H9 (cell line): ENCODE measurements at regions not wholly inside any gene's neighbourhood (a gene's known extent, or its start where the extent isn't known, plus 50 kb on each side); places are given as distances from the start of the nearest gene placed in this dataset.

Source experiments
- DNase-seq: peaks from one replicate; pipeline ENCODE4 v3.0.0-alpha.2; 2017
- H2AFZ ChIP-seq: one replicate; pipeline ENCODE4 v1.6.1; 2013; ENCODE audit warnings: mild to moderate bottlenecking, low read length, control low read depth, moderate library complexity
- H2AK5ac ChIP-seq: 2 replicates; pipeline ENCODE4 v1.6.1; 2013; ENCODE audit warnings: low read length, control low read depth, mixed read lengths; ENCODE audit not compliant: insufficient read length
- H2BK120ac ChIP-seq: one replicate; pipeline ENCODE4 v1.6.1; 2013; ENCODE audit warnings: low read depth, mild to moderate bottlenecking, low read length, control low read depth, inconsistent platforms; ENCODE audit not compliant: poor library complexity, severe bottlenecking
- H2BK12ac ChIP-seq: 2 replicates; pipeline ENCODE4 v1.6.1; 2013; ENCODE audit warnings: low read length, control low read depth, mixed read lengths, low read depth; ENCODE audit not compliant: insufficient read length
- H2BK15ac ChIP-seq: 2 replicates; pipeline ENCODE4 v1.6.1; 2013; ENCODE audit warnings: low read depth, low read length, control low read depth
- H2BK20ac ChIP-seq: one replicate; pipeline ENCODE4 v1.6.1; 2013; ENCODE audit warnings: low read depth, mild to moderate bottlenecking, low read length, control low read depth, inconsistent platforms; ENCODE audit not compliant: poor library complexity, severe bottlenecking
- H2BK5ac ChIP-seq: 2 replicates; pipeline ENCODE4 v1.6.1; 2013; ENCODE audit warnings: low read length, control low read depth, mixed read lengths; ENCODE audit not compliant: insufficient read length
- H3K14ac ChIP-seq: 2 replicates; pipeline ENCODE4 v1.6.1; 2013; ENCODE audit warnings: low read length, control low read depth; ENCODE audit not compliant: insufficient read depth
- H3K18ac ChIP-seq: 2 replicates; pipeline ENCODE4 v1.6.1; 2013; ENCODE audit warnings: low read depth, mild to moderate bottlenecking, mixed read lengths, low read length, control low read depth; ENCODE audit not compliant: insufficient read length
- H3K23ac ChIP-seq: 2 replicates; pipeline ENCODE4 v1.6.1; 2013; ENCODE audit warnings: low read length, control low read depth, mixed read lengths, low read depth; ENCODE audit not compliant: insufficient read length
- H3K23me2 ChIP-seq: 2 replicates; pipeline ENCODE4 v1.6.1; 2013; ENCODE audit warnings: low read depth, mild to moderate bottlenecking, mixed read lengths, low read length, control low read depth; ENCODE audit not compliant: insufficient read length, poor library complexity, severe bottlenecking
- H3K27ac ChIP-seq: 2 replicates; pipeline ENCODE4 v1.5.1; 2013; ENCODE audit warnings: low read length, control low read depth, mixed read lengths, low read depth; ENCODE audit not compliant: insufficient read length
- H3K27me3 ChIP-seq: 2 replicates; pipeline ENCODE4 v1.6.1; 2013; ENCODE audit warnings: low read length, control low read depth, inconsistent platforms; ENCODE audit not compliant: insufficient read depth
- H3K4ac ChIP-seq: 2 replicates; pipeline ENCODE4 v1.6.1; 2013; ENCODE audit warnings: low read depth, mild to moderate bottlenecking, control low read depth, inconsistent platforms, low read length, moderate library complexity
- H3K4me1 ChIP-seq: 2 replicates; pipeline ENCODE4 v1.6.1; 2013; ENCODE audit warnings: low read length, control low read depth, inconsistent platforms; ENCODE audit not compliant: insufficient read depth
- H3K4me2 ChIP-seq: 2 replicates; pipeline ENCODE4 v1.6.1; 2013; ENCODE audit warnings: low read length, control low read depth, mixed read lengths; ENCODE audit not compliant: insufficient read length, insufficient read depth
- H3K56ac ChIP-seq: 2 replicates; pipeline ENCODE4 v1.6.1; 2013; ENCODE audit warnings: low read depth, mild to moderate bottlenecking, mixed read lengths, low read length, control low read depth; ENCODE audit not compliant: insufficient read length
- H3K79me1 ChIP-seq: 2 replicates; pipeline ENCODE4 v1.6.1; 2013; ENCODE audit warnings: low read depth, mild to moderate bottlenecking, moderate library complexity, low read length, control low read depth, inconsistent platforms; ENCODE audit not compliant: insufficient read depth, poor library complexity, severe bottlenecking
- H3K79me2 ChIP-seq: 2 replicates; pipeline ENCODE4 v1.6.1; 2013; ENCODE audit warnings: low read length, control low read depth, inconsistent platforms; ENCODE audit not compliant: insufficient read depth
- H3K9ac ChIP-seq: 2 replicates; pipeline ENCODE4 v1.6.1; 2013; ENCODE audit warnings: low read length, control low read depth, mixed read lengths; ENCODE audit not compliant: insufficient read length; ENCODE audit errors: extremely low read depth
- H3K9me3 ChIP-seq: one replicate; pipeline ENCODE4 v1.6.1; 2013; ENCODE audit warnings: low read depth, low read length, inconsistent platforms; ENCODE audit not compliant: control insufficient read depth
- H3T11ph ChIP-seq: one replicate; pipeline ENCODE4 v1.6.1; 2013; ENCODE audit warnings: mild to moderate bottlenecking, low read length, control low read depth, inconsistent platforms
- H4K20me1 ChIP-seq: one replicate; pipeline ENCODE4 v1.6.1; 2013; ENCODE audit not compliant: control insufficient read depth, insufficient read length, insufficient read depth
- H4K5ac ChIP-seq: 2 replicates; pipeline ENCODE4 v1.6.1; 2013; ENCODE audit warnings: low read depth, mild to moderate bottlenecking, mixed read lengths, low read length, control low read depth; ENCODE audit not compliant: insufficient read length
- H4K8ac ChIP-seq: replicated peaks from 2 replicates; pipeline ENCODE4 v1.6.1; 2013; ENCODE audit warnings: low read length, control low read depth, mixed read lengths, low read depth; ENCODE audit not compliant: insufficient read length
- H4K91ac ChIP-seq: 2 replicates; pipeline ENCODE4 v1.6.1; 2013; ENCODE audit warnings: low read depth, mild to moderate bottlenecking, moderate library complexity, mixed read lengths, low read length, control low read depth; ENCODE audit not compliant: insufficient read length
- H3K27ac Mint-ChIP-seq, 3 experiments: 2 replicates in 2 of 3; 3 replicates in 1 of 3; pipeline ENCODE4 v1.8.0; 2020 to 2021; ENCODE audit warnings: mixed read lengths in 3 of 3, mild to moderate bottlenecking in 1 of 3, moderate library complexity in 1 of 3
- H3K27me3 Mint-ChIP-seq: 2 replicates; pipeline ENCODE4 v1.8.0; 2021; ENCODE audit warnings: low read depth, mild to moderate bottlenecking, moderate library complexity, mixed read lengths
- H3K36me3 Mint-ChIP-seq, 3 experiments: 2 replicates in 2 of 3; 3 replicates in 1 of 3; pipeline ENCODE4 v1.8.0; 2020 to 2021; ENCODE audit warnings: low read depth in 3 of 3, mixed read lengths in 3 of 3; ENCODE audit not compliant: insufficient read depth in 1 of 3
- H3K4me1 Mint-ChIP-seq, 2 experiments: 2 replicates each; pipeline ENCODE4 v1.8.0; 2020; ENCODE audit warnings: mixed read lengths in 2 of 2
- H3K4me3 Mint-ChIP-seq, 2 experiments: 2 replicates in 1 of 2; 3 replicates in 1 of 2; pipeline ENCODE4 v1.8.0; 2020 to 2021; ENCODE audit warnings: mild to moderate bottlenecking in 2 of 2, mixed read lengths in 2 of 2, moderate library complexity in 1 of 2
- H3K9me3 Mint-ChIP-seq, 2 experiments: 2 replicates in 1 of 2; 3 replicates in 1 of 2; pipeline ENCODE4 v1.8.0; 2020; ENCODE audit warnings: mild to moderate bottlenecking in 2 of 2, mixed read lengths in 2 of 2, moderate library complexity in 1 of 2
- CTCF ChIP-seq: fragments of 200-600 bp; sonication (generic); conservative IDR thresholded peaks from 3 replicates; pipeline ENCODE4 v1.8.0; 2021; ENCODE audit warnings: antibody characterized with exemption, mild to moderate bottlenecking
- WGBS: extraction: QIAGEN DNeasy Blood & Tissue Kit; methylation state at CpG from one replicate; pipeline ENCODE4 v1.1.7; 2013; ENCODE audit warnings: missing lambda C conversion rate, low lambda C conversion rate, mixed read lengths; ENCODE audit not compliant: insufficient read length; ENCODE audit errors: extremely low coverage; 5-methylcytosine and 5-hydroxymethylcytosine counted together

- TF ChIP-seq CTCF = no peak
- WGBS = no CpG with 5 or more reads among the region's 3 CpGs
- H3K27me3 ChIP-seq = no peaks in the 10 kb centered on the region
- H3K36me3 Mint-ChIP-seq = no peaks in the 10 kb centered on the region
- H3K23ac ChIP-seq = no peak overlapping the region
- H3K27ac ChIP-seq = no peak overlapping the region
- no peak overlapping the region for H2BK12ac ChIP-seq
- H3K9me3 ChIP-seq = no peaks in the 10 kb centered on the region
- H2AK5ac ChIP-seq = no peak overlapping the region
- H2BK15ac ChIP-seq = no peak overlapping the region
- H3K27ac Mint-ChIP-seq = no peak overlapping the region
- no peak overlapping the region for H4K8ac ChIP-seq
- no peaks in the 10 kb centered on the region for H3K4me1 ChIP-seq
- no peaks in the 10 kb centered on the region; a peak in 1 of 5 replicates for H3K9me3 Mint-ChIP-seq
- H2AFZ ChIP-seq = no peak overlapping the region
- no peak overlapping the region for H3K9ac ChIP-seq
- H3K79me2 ChIP-seq = no peaks in the 10 kb centered on the region
- H4K5ac ChIP-seq = no peak overlapping the region
- no peak overlapping the region for H3K18ac ChIP-seq
- no peak overlapping the region for H3K4me3 Mint-ChIP-seq
- no peaks in the 10 kb centered on the region for H3K79me1 ChIP-seq
- no peak overlapping the region for H2BK120ac ChIP-seq
- no peaks in the 10 kb centered on the region for H3K23me2 ChIP-seq
- no peak overlapping the region for H4K91ac ChIP-seq
- DNase-seq = no peak
- no peak overlapping the region for H3K14ac ChIP-seq
- no peaks in the 10 kb centered on the region for H4K20me1 ChIP-seq
- no peak overlapping the region for H2BK20ac ChIP-seq
- no peak overlapping the region for H3K4ac ChIP-seq
- no peak overlapping the region for H3K4me2 ChIP-seq
- H2BK5ac ChIP-seq = no peak overlapping the region
- no peak overlapping the region for H3T11ph ChIP-seq
- H3K27me3 Mint-ChIP-seq = peaks cover 3% of the 10 kb centered on the region; the same call in 1 of the 2 replicates
- no peaks in the 10 kb centered on the region for H3K4me1 Mint-ChIP-seq
- H3K56ac ChIP-seq = no peak overlapping the region
Observed at GRCh38 chr1:147475488-147475887, 65.8 kb upstream of the BCL9 start.
